Left ventricle myocardium inferior (tissue), 1 donor: ENCODE measurements at regions not wholly inside any gene's neighbourhood (a gene's known extent, or its start where the extent isn't known, plus 50 kb on each side); places are given as distances from the start of the nearest gene placed in this dataset.
"Not testable (repeated sequence)": the region's sequence is repeated elsewhere in the genome, so short reads cannot be mapped to it uniquely, and the experiment has no call there.

Experiments used
- DNase-seq: peaks from one replicate; pipeline ENCODE4 v3.0.0-alpha.2; 2020
- H3K27ac ChIP-seq: fragments of 200-600 bp; replicated peaks from 2 replicates; pipeline ENCODE4 v1.8.0; 2021
- H3K27me3 ChIP-seq: fragments of 200-600 bp; 2 replicates; pipeline ENCODE4 v1.8.0; 2021; ENCODE audit warnings: low read depth
- H3K36me3 ChIP-seq: fragments of 200-600 bp; 2 replicates; pipeline ENCODE4 v1.8.0; 2021
- H3K4me1 ChIP-seq: fragments of 200-600 bp; 2 replicates; pipeline ENCODE4 v1.8.0; 2021
- H3K4me3 ChIP-seq: fragments of 200-600 bp; 2 replicates; pipeline ENCODE4 v1.8.0; 2021; ENCODE audit warnings: mild to moderate bottlenecking, moderate library complexity
- H3K9me3 ChIP-seq: fragments of 200-600 bp; replicated peaks from 2 replicates; pipeline ENCODE4 v1.8.0; 2021
- CTCF ChIP-seq: fragments of 200-600 bp; IDR thresholded peaks from 2 replicates; pipeline ENCODE4 v1.8.0; 2021; ENCODE audit warnings: antibody characterized with exemption, mild to moderate bottlenecking, borderline replicate concordance
- intact Hi-C: fragments of 100-400 bp; cut with micrococcal nuclease; formaldehyde crosslinking; loops from one replicate; pipeline ENCODE4 v1.11.0; 2022
- donor health status: DM: no; HTN: yes; CAD: no; lungs with severe emphysema.

- intact Hi-C loops: no loop called here
- H3K4me3 ChIP-seq: no peak overlapping the region
- no peak for DNase-seq
- no peaks in the 10 kb centered on the region for H3K4me1 ChIP-seq
- no peak overlapping the region for H3K27ac ChIP-seq
- no peaks in the 10 kb centered on the region for H3K27me3 ChIP-seq
- no peak for TF ChIP-seq CTCF
- H3K9me3 ChIP-seq: no peaks in the 10 kb centered on the region
- no peaks in the 10 kb centered on the region for H3K36me3 ChIP-seq
These were observed 125.8 kb upstream of the RXFP1 start for GRCh38 chr4:158395889-158396288.

- Histone ChIP-seq H3K27ac (no peak overlapping the region), H3K9me3 (no peaks in the 10 kb centered on the region), H3K27me3 (no peaks in the 10 kb centered on the region), H3K4me3 (no peak overlapping the region), H3K4me1 (no peaks in the 10 kb centered on the region), H3K36me3 (no peaks in the 10 kb centered on the region)
- no peak for TF ChIP-seq CTCF
- intact Hi-C loops: no loop called here
- DNase-seq: no peak
These were observed 123.9 kb upstream of the RXFP1 start for GRCh38 chr4:158397781-158398180.

GRCh38 chr4:158407961-158408360 lies 113.7 kb upstream of the RXFP1 start:
- DNase-seq, H3K4me3 ChIP-seq, H3K36me3 ChIP-seq, H3K27me3 ChIP-seq, H3K27ac ChIP-seq, H3K4me1 ChIP-seq, intact Hi-C loops: not testable (repeated sequence)
- peaks cover 13% of the 10 kb centered on the region for H3K9me3 ChIP-seq

GRCh38 chr4:158410272-158410671 lies 111.4 kb upstream of the RXFP1 start:
- H3K4me3 ChIP-seq: no peak overlapping the region
- H3K36me3 ChIP-seq: no peaks in the 10 kb centered on the region
- TF ChIP-seq CTCF: no peak
- no peaks in the 10 kb centered on the region for H3K27me3 ChIP-seq
- no peaks in the 10 kb centered on the region for H3K4me1 ChIP-seq
- intact Hi-C loops: no loop called here
- no peak for DNase-seq
- H3K27ac ChIP-seq: no peak overlapping the region
- peaks cover 4% of the 10 kb centered on the region for H3K9me3 ChIP-seq

GRCh38 chr4:158411269-158411668 lies 110.4 kb upstream of the RXFP1 start:
- DNase-seq: no peak
- no peak for TF ChIP-seq CTCF
- H3K9me3 ChIP-seq: no peaks in the 10 kb centered on the region
- H3K36me3 ChIP-seq: no peaks in the 10 kb centered on the region
- no peaks in the 10 kb centered on the region for H3K27me3 ChIP-seq
- no peak overlapping the region for H3K27ac ChIP-seq
- H3K4me1 ChIP-seq: no peaks in the 10 kb centered on the region
- intact Hi-C loops: no loop called here
- no peak overlapping the region for H3K4me3 ChIP-seq

GRCh38 chr4:158418679-158419078 lies 103.0 kb upstream of the RXFP1 start:
- H3K27me3 ChIP-seq, H3K9me3 ChIP-seq, H3K36me3 ChIP-seq, H3K27ac ChIP-seq, intact Hi-C loops, H3K4me3 ChIP-seq, DNase-seq, H3K4me1 ChIP-seq: not testable (repeated sequence)

- H3K9me3 ChIP-seq: no peaks in the 10 kb centered on the region
- DNase-seq: no peak
- no peaks in the 10 kb centered on the region for H3K4me1 ChIP-seq
- H3K36me3 ChIP-seq: no peaks in the 10 kb centered on the region
- H3K27me3 ChIP-seq: peaks cover 4% of the 10 kb centered on the region
- no peak overlapping the region for H3K27ac ChIP-seq
- intact Hi-C loops: no loop called here
- TF ChIP-seq CTCF: no peak
- H3K4me3 ChIP-seq: no peak overlapping the region
These were observed 100.9 kb upstream of the RXFP1 start for GRCh38 chr4:158420782-158421181.
